ENCODE measurements at regions not wholly inside any gene's neighbourhood (a gene's known extent, or its start where the extent isn't known, plus 50 kb on each side); places are given as distances from the start of the nearest gene placed in this dataset.

- intact Hi-C loops (cut with micrococcal nuclease) (no loop called here), dilution Hi-C loops (cut with MboI; ENCODE audit: extremely low pct_ligation_motif_present, low sequenced_read_pairs) (no loop called here)
- Histone ChIP-seq H4K20me1 (replicated peaks; ENCODE audit: control insufficient read depth, extremely low read depth, insufficient read depth, low read length) (no peaks in the 10 kb centered on the region), H3K79me2 (ENCODE audit: control insufficient read depth, insufficient read depth, low read length) (no peaks in the 10 kb centered on the region), H3K4me1 (ENCODE audit: control insufficient read depth, extremely low read depth, insufficient read depth, low read length) (no peaks in the 10 kb centered on the region), H3K4me3 (replicated peaks in 1 of 3; ENCODE audit: insufficient read depth in 1 of 3, low read depth in 1 of 3, low read length in 3 of 3) (no peak overlapping the region), H3K27ac (ENCODE audit: insufficient read depth, low read depth, low read length) (no peak overlapping the region), H3K27me3 (ENCODE audit: control insufficient read depth in 2 of 2, insufficient read depth in 2 of 2, low read length in 2 of 2) (peaks cover 2% of the 10 kb centered on the region in 2 experiments), H3K9me3 (replicated peaks; ENCODE audit: control insufficient read depth, insufficient read depth, low read length) (no peaks in the 10 kb centered on the region), H3K9me1 (replicated peaks; ENCODE audit: control insufficient read depth, extremely low read depth, insufficient read depth, low read length) (no peaks in the 10 kb centered on the region), H3K4me2 (ENCODE audit: insufficient read depth, low read length) (no peak overlapping the region), H3K36me3 (ENCODE audit: control insufficient read depth in 2 of 2, extremely low read depth in 1 of 2, insufficient read depth in 2 of 2, low read length in 2 of 2) (no peaks in the 10 kb centered on the region), H2AFZ (ENCODE audit: low read depth, low read length) (no peak overlapping the region), H3K9ac (replicated peaks; ENCODE audit: extremely low read depth, insufficient read depth, low read length) (no peak overlapping the region)
- DNase-seq (ENCODE audit: low read depth, low spot score) = no peak
- BruUV-seq (replicated peaks) = no TSS peak
- POLR2A ChIA-PET = no interaction called here
- CTCF ChIA-PET = no interaction called here
- TF ChIP-seq FOS (IDR thresholded peaks at IDR 0.05; ENCODE audit: borderline replicate concordance, insufficient read depth, low read length) = no peak
- TF ChIP-seq, protein P1, sequence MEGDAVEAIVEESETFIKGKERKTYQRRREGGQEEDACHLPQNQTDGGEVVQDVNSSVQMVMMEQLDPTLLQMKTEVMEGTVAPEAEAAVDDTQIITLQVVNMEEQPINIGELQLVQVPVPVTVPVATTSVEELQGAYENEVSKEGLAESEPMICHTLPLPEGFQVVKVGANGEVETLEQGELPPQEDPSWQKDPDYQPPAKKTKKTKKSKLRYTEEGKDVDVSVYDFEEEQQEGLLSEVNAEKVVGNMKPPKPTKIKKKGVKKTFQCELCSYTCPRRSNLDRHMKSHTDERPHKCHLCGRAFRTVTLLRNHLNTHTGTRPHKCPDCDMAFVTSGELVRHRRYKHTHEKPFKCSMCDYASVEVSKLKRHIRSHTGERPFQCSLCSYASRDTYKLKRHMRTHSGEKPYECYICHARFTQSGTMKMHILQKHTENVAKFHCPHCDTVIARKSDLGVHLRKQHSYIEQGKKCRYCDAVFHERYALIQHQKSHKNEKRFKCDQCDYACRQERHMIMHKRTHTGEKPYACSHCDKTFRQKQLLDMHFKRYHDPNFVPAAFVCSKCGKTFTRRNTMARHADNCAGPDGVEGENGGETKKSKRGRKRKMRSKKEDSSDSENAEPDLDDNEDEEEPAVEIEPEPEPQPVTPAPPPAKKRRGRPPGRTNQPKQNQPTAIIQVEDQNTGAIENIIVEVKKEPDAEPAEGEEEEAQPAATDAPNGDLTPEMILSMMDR (IDR thresholded peaks at IDR 0.05; ENCODE audit: extremely low read depth in 1 of 2, insufficient read depth in 1 of 2, low read depth in 1 of 2, low read length in 2 of 2) = no peak
- no peak for FAIRE-seq
Measured at GRCh38 chr10:125475815-125476214, 207.1 kb downstream of the TEX36 start.

DNA sequence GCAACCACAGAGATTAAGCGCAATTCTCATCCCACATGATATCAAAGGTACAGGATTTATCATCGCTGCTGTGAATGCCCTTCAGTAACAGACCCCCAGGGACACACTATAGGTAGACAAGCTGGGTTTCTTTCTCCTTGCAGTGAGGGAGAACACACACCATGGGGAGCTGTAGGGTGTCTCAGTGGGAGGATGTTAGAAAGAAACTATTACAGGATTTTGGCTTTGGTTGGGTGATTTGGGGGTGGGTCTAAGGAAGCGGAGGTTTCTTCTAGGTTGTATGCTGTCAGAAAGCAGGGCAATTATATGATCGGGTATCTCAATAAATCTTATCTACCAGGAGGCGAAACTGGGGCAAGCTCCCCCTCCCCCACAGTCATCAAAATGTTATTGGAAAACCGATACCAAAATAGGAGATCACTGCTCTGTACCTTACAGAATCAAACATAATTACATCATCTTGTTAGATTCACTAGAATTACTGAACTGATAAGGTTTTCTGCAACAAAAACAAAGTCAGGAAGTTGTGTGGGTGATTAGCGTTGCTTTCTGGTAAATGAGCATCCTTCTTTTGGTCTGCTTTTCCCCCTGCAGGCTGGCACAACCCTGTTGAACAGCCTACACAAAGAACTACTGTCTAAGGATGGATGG is 209.7 kb downstream of the TEX36 start:
- Histone ChIP-seq H3K4me2 (ENCODE audit: insufficient read depth, low read length) (no peak overlapping the region), H3K9me1 (replicated peaks; ENCODE audit: control insufficient read depth, extremely low read depth, insufficient read depth, low read length) (no peaks in the 10 kb centered on the region), H3K27ac (ENCODE audit: insufficient read depth, low read depth, low read length) (no peak overlapping the region), H3K36me3 (ENCODE audit: control insufficient read depth in 2 of 2, extremely low read depth in 1 of 2, insufficient read depth in 2 of 2, low read length in 2 of 2) (no peaks in the 10 kb centered on the region), H2AFZ (ENCODE audit: low read depth, low read length) (no peak overlapping the region), H3K9me3 (replicated peaks; ENCODE audit: control insufficient read depth, insufficient read depth, low read length) (no peaks in the 10 kb centered on the region), H3K4me3 (replicated peaks in 1 of 3; ENCODE audit: insufficient read depth in 1 of 3, low read depth in 1 of 3, low read length in 3 of 3) (no peak overlapping the region), H4K20me1 (replicated peaks; ENCODE audit: control insufficient read depth, extremely low read depth, insufficient read depth, low read length) (no peaks in the 10 kb centered on the region), H3K9ac (replicated peaks; ENCODE audit: extremely low read depth, insufficient read depth, low read length) (no peak overlapping the region), H3K79me2 (ENCODE audit: control insufficient read depth, insufficient read depth, low read length) (no peaks in the 10 kb centered on the region), H3K4me1 (ENCODE audit: control insufficient read depth, extremely low read depth, insufficient read depth, low read length) (no peaks in the 10 kb centered on the region), H3K27me3 (ENCODE audit: control insufficient read depth in 2 of 2, insufficient read depth in 2 of 2, low read length in 2 of 2) (peaks cover 2% of the 10 kb centered on the region in 2 experiments)
- TF ChIP-seq, protein P1 (IDR thresholded peaks at IDR 0.05; ENCODE audit: extremely low read depth in 1 of 2, insufficient read depth in 1 of 2, low read depth in 1 of 2, low read length in 2 of 2) = no peak
- peak; percentile 52 for TF ChIP-seq GATA2 (IDR thresholded peaks at IDR 0.05; ENCODE audit: insufficient read depth, insufficient read length, low read depth, low read length)
- FAIRE-seq (no peak), DNase-seq (ENCODE audit: low read depth, low spot score) (peak; percentile 13)
- ChIA-PET CTCF (interaction anchor here (1.1 to 1.7 kb wide), 4 partner anchors 8 to 156 kb away, joined by 3 to 6 read pairs (median 4); no protein-coding TSS in a partner anchor), POLR2A (no interaction called here)
- intact Hi-C loops (cut with micrococcal nuclease) (no loop called here), dilution Hi-C loops (cut with MboI; ENCODE audit: extremely low pct_ligation_motif_present, low sequenced_read_pairs) (no loop called here)
- no TSS peak for BruUV-seq (replicated peaks)
